Left lung (tissue), 4 donors: ENCODE measurements at regions not wholly inside any gene's neighbourhood (a gene's known extent, or its start where the extent isn't known, plus 50 kb on each side); places are given as distances from the start of the nearest gene placed in this dataset.

ENCODE experiments used
- ATAC-seq: fragments of 200-7000 bp; cut with Tn5 transposase; one replicate; pipeline ENCODE4 v1.9.1; 2020; ENCODE audit warnings: moderate library complexity
- DNase-seq, 4 donors: peaks; one replicate each; pipeline ENCODE4 v3.0.0-alpha.2; 2013 to 2020
- H3K27ac ChIP-seq, 2 donors: fragments of 200-600 bp; sonication (generic) in 1 of 2; one replicate each; pipeline versions ENCODE4 v1.5.0 to v1.8.0; 2020 to 2021
- H3K27me3 ChIP-seq, 2 donors: fragments of 200-600 bp; sonication (generic) in 1 of 2; one replicate each; pipeline versions ENCODE4 v1.5.0 to v1.8.0; 2020 to 2021
- H3K36me3 ChIP-seq, 2 donors: fragments of 200-600 bp; sonication (generic) in 1 of 2; one replicate each; pipeline versions ENCODE4 v1.5.0 to v1.8.0; 2020 to 2021
- H3K4me1 ChIP-seq, 2 donors: fragments of 200-600 bp; one replicate each; pipeline ENCODE4 v1.8.0; 2021
- H3K4me3 ChIP-seq, 2 donors: fragments of 200-600 bp; sonication (generic) in 1 of 2; one replicate each; pipeline versions ENCODE4 v1.5.0 to v1.8.0; 2020 to 2021; ENCODE audit warnings: mild to moderate bottlenecking in 1 of 2
- H3K9me3 ChIP-seq, 2 donors: fragments of 200-600 bp; sonication (generic) in 1 of 2; one replicate each; pipeline versions ENCODE4 v1.5.0 to v1.8.0; 2020 to 2021
- intact Hi-C, 2 donors: fragments of 100-400 bp; cut with DNase I; formaldehyde crosslinking; loops; one replicate each; pipeline versions ENCODE4 v1.11.2 to v1.14.2; 2022
- TF ChIP-seq, protein P1 (sequence below), 2 donors: fragments of 200-600 bp; sonication (generic) in 1 of 2; IDR thresholded peaks; one replicate each; pipeline versions ENCODE4 v1.5.0 to v1.8.0; 2021; ENCODE audit warnings: antibody characterized with exemption in 2 of 2
- donor health status: DM: no; HTN: yes; CAD: no.
- donor health status: DM: no; HTN: no; CAD: no.

GRCh38 chr6:79296211-79296610, 61.7 kb upstream of the HMGN3 start:
- Histone ChIP-seq H3K27ac (no peak overlapping the region), H3K36me3 (no peaks in the 10 kb centered on the region), H3K4me1 (no peaks in the 10 kb centered on the region), H3K4me3 (no peak overlapping the region), H3K9me3 (no peaks in the 10 kb centered on the region), H3K27me3 (no peaks in the 10 kb centered on the region)
- TF ChIP-seq, protein P1, sequence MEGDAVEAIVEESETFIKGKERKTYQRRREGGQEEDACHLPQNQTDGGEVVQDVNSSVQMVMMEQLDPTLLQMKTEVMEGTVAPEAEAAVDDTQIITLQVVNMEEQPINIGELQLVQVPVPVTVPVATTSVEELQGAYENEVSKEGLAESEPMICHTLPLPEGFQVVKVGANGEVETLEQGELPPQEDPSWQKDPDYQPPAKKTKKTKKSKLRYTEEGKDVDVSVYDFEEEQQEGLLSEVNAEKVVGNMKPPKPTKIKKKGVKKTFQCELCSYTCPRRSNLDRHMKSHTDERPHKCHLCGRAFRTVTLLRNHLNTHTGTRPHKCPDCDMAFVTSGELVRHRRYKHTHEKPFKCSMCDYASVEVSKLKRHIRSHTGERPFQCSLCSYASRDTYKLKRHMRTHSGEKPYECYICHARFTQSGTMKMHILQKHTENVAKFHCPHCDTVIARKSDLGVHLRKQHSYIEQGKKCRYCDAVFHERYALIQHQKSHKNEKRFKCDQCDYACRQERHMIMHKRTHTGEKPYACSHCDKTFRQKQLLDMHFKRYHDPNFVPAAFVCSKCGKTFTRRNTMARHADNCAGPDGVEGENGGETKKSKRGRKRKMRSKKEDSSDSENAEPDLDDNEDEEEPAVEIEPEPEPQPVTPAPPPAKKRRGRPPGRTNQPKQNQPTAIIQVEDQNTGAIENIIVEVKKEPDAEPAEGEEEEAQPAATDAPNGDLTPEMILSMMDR (IDR thresholded peaks at IDR 0.05), result no peak
- ATAC-seq, result no peak
- intact Hi-C loops, result no loop called here
- no peak for DNase-seq
